Activated CD4-positive, alpha-beta T cell treated with anti-CD3 and anti-CD28 coated beads, Interleukin-2, amount 10 ng/mL, durations not matched to agents 7 days and 5 days (primary cell): ENCODE measurements at regions not wholly inside any gene's neighbourhood (a gene's known extent, or its start where the extent isn't known, plus 50 kb on each side); places are given as distances from the start of the nearest gene placed in this dataset.
"Not testable (repeated sequence)": the region's sequence is repeated elsewhere in the genome, so short reads cannot be mapped to it uniquely, and the experiment has no call there.

Experiments
- CTCF ChIA-PET: fragments of 350-600 bp; sonication (Branson Sonifier 250); formaldehyde crosslinking; loops from one replicate; lab custom pipeline; 2021; ENCODE audit warnings: antibody characterized with exemption; lab: Charles Lee
- POLR2A ChIA-PET: fragments of 350-600 bp; sonication (Branson Sonifier 250); formaldehyde crosslinking; loops from one replicate; lab custom pipeline; 2021; ENCODE audit warnings: antibody characterized with exemption; lab: Charles Lee
- DNase-seq: peaks from one replicate; pipeline ENCODE4 v3.0.0-alpha.2; 2020
- H3K27ac Mint-ChIP-seq: one replicate; pipeline ENCODE4 v1.8.0; 2021; ENCODE audit warnings: mild to moderate bottlenecking, moderate library complexity, mixed read lengths
- H3K27me3 Mint-ChIP-seq: one replicate; pipeline ENCODE4 v1.8.0; 2021; ENCODE audit warnings: mixed read lengths
- H3K36me3 Mint-ChIP-seq: one replicate; pipeline ENCODE4 v1.8.0; 2021; ENCODE audit warnings: low read depth, mixed read lengths
- H3K4me1 Mint-ChIP-seq: one replicate; pipeline ENCODE4 v1.8.0; 2021; ENCODE audit warnings: mixed read lengths
- H3K4me3 Mint-ChIP-seq: one replicate; pipeline ENCODE4 v1.8.0; 2021; ENCODE audit warnings: mild to moderate bottlenecking, moderate library complexity, mixed read lengths
- H3K9me3 Mint-ChIP-seq: one replicate; pipeline ENCODE4 v1.8.0; 2021; ENCODE audit warnings: mixed read lengths

- POLR2A ChIA-PET, CTCF ChIA-PET, H3K27me3 Mint-ChIP-seq, DNase-seq, H3K4me1 Mint-ChIP-seq, H3K4me3 Mint-ChIP-seq, H3K9me3 Mint-ChIP-seq, H3K27ac Mint-ChIP-seq, H3K36me3 Mint-ChIP-seq: not testable (repeated sequence)
Observed at GRCh38 chr13:38472411-38472810, 122.8 kb downstream of the UFM1 start.

GRCh38 chr13:38473305-38473704, 123.7 kb downstream of the UFM1 start:
- H3K27me3 Mint-ChIP-seq: no peaks in the 10 kb centered on the region
- no peaks in the 10 kb centered on the region for H3K36me3 Mint-ChIP-seq
- no peak overlapping the region for H3K4me3 Mint-ChIP-seq
- no peaks in the 10 kb centered on the region for H3K4me1 Mint-ChIP-seq
- ChIA-PET POLR2A (no interaction called here), CTCF (no interaction called here)
- H3K27ac Mint-ChIP-seq: no peak overlapping the region
- no peaks in the 10 kb centered on the region for H3K9me3 Mint-ChIP-seq
- DNase-seq: no peak

GRCh38 chr13:38477676-38478075, 128.0 kb downstream of the UFM1 start:
- Mint-ChIP-seq H3K4me3 (no peak overlapping the region), H3K36me3 (no peaks in the 10 kb centered on the region), H3K27ac (no peak overlapping the region), H3K27me3 (no peaks in the 10 kb centered on the region), H3K4me1 (no peaks in the 10 kb centered on the region), H3K9me3 (no peaks in the 10 kb centered on the region)
- ChIA-PET CTCF (no interaction called here), POLR2A (no interaction called here)
- no peak for DNase-seq

DNA sequence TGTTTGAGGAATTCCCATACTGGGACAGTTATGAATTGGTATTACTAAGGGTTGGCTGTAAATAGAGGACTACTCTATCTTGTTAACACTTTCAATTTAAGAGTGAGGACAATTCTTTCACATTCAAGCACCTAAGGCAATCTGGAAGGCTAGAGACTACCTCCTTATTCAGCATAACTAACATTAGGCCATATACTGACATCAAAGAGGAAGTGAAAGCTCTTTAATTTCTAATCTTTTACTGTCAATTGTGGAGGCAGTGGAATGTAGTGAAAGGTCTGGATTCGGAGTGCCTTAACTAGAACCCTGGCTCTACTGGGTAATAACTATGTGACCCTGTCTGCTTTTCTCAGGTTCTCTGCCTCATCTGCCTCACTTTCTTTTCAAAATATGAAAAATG, 134.0 kb downstream of the UFM1 start:
- H3K4me1 Mint-ChIP-seq: no peaks in the 10 kb centered on the region
- no peaks in the 10 kb centered on the region for H3K9me3 Mint-ChIP-seq
- ChIA-PET POLR2A (no interaction called here), CTCF (no interaction called here)
- no peak overlapping the region for H3K27ac Mint-ChIP-seq
- DNase-seq: no peak
- H3K27me3 Mint-ChIP-seq: no peaks in the 10 kb centered on the region
- no peaks in the 10 kb centered on the region for H3K36me3 Mint-ChIP-seq
- no peak overlapping the region for H3K4me3 Mint-ChIP-seq

DNA sequence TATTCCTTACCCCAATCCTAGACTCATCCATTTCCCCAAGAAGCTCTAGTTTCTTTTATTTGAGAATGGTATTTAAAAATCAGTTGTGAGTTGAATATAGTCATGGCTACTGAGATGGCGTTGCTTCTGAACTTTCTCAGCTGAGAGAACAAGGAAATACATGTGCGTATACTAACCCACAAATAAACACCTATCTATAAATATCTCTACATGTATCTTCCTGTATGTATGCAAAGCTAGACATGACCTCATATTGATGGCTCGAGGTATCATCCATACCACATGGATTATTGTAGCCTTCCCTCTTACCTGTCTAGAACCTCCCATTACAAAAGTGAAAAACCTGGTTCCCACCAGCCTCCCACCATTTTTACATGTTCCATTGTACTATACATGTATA, 141.0 kb downstream of the UFM1 start:
- no peaks in the 10 kb centered on the region for H3K27me3 Mint-ChIP-seq
- DNase-seq: no peak
- H3K4me3 Mint-ChIP-seq: no peak overlapping the region
- H3K27ac Mint-ChIP-seq: no peak overlapping the region
- no peaks in the 10 kb centered on the region for H3K36me3 Mint-ChIP-seq
- H3K4me1 Mint-ChIP-seq: no peaks in the 10 kb centered on the region
- no peaks in the 10 kb centered on the region for H3K9me3 Mint-ChIP-seq
- ChIA-PET CTCF (interaction anchor here (0.5 kb wide), 1 partner anchor 176 kb away, joined by 3 read pairs; no protein-coding TSS in a partner anchor), POLR2A (no interaction called here)

DNA sequence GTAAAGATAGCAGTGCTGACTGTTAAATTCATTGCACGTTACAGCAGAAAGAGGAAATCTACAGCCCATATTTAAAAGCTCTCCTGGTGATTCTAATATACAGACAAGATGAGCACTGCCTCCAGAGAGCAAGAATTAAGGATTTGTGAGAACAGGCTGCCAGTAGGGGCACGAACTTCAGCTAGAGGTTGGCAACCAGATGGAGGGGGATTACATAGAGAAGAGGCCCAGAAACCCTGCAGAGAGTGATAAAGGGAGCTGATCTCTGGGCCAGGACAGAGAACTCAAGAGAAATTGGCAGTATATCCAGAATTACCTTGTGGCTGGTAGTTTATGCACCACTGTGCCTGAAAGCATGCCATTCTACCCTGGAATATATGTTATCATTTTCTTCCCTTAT, 144.8 kb downstream of the UFM1 start:
- Mint-ChIP-seq H3K27ac (no peak overlapping the region), H3K4me1 (no peaks in the 10 kb centered on the region), H3K36me3 (no peaks in the 10 kb centered on the region), H3K27me3 (no peaks in the 10 kb centered on the region), H3K4me3 (no peak overlapping the region), H3K9me3 (no peaks in the 10 kb centered on the region)
- DNase-seq: no peak
- ChIA-PET POLR2A (no interaction called here), CTCF (no interaction called here)

DNA sequence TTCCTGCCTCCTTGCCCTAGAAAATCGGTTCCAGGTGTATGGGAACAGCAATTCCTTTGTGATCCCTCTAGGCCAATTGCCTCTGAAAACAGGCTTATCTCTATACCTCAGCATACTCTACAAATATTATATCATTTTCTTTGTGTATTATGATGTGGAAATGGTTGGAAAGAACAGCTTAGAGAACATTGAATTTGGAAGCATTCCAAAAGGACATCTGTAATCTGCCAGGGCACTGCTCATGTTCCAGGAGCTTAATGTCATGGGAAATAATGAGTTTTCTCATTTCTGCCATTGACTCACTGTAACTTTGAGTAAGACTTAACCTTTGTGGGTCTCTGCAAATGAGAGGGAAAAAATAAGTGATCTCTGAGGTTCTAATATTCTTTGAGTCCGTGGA, 147.3 kb downstream of the UFM1 start:
- H3K27ac Mint-ChIP-seq: no peak overlapping the region
- CTCF ChIA-PET: no interaction called here
- H3K9me3 Mint-ChIP-seq: no peaks in the 10 kb centered on the region
- H3K4me3 Mint-ChIP-seq: no peak overlapping the region
- no peaks in the 10 kb centered on the region for H3K36me3 Mint-ChIP-seq
- POLR2A ChIA-PET: no interaction called here
- H3K4me1 Mint-ChIP-seq: no peaks in the 10 kb centered on the region
- DNase-seq: no peak
- no peaks in the 10 kb centered on the region for H3K27me3 Mint-ChIP-seq

DNA sequence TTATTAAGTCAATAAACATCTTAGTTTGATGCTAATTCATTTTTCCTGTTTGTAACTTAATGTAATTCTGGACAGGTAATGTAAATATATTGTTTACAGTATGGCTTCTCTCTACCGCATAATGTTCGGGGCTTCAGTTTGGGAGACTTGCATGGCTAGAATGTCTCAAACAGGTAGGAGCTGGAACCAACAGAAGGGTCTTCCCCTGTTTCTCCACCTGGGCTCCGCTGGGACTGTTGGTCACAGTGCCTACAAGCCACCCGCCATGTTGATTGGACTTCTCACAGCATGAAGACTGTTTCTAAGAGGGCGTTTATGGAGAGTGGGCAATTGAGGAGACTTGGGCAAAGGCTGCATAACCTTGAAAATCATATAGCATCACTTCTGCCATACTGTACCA, 148.6 kb downstream of the UFM1 start:
- no peak overlapping the region for H3K4me3 Mint-ChIP-seq
- no peaks in the 10 kb centered on the region for H3K4me1 Mint-ChIP-seq
- DNase-seq: no peak
- ChIA-PET CTCF (no interaction called here), POLR2A (no interaction called here)
- no peaks in the 10 kb centered on the region for H3K9me3 Mint-ChIP-seq
- H3K36me3 Mint-ChIP-seq: no peaks in the 10 kb centered on the region
- no peak overlapping the region for H3K27ac Mint-ChIP-seq
- H3K27me3 Mint-ChIP-seq: no peaks in the 10 kb centered on the region

DNA sequence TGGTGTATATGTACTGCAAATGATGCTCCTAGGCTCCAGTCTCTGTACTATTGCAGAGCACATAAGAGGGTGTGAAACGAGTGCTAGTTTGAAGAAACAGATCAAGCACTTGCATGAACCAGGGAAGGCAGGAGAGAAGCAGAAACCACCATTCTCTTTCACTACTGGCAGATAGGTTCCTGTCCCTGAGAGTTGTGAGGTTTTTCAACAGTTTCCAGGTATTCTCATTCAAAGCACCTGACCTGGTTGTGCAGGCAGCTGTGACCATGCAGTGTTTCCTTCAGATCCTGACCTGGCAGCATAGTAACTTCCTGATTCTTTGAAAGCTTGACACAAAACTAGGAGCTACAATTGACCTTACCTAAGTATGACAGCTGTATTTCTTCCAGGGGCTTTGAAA, 164.9 kb downstream of the UFM1 start:
- Mint-ChIP-seq H3K27me3 (no peaks in the 10 kb centered on the region), H3K27ac (no peak overlapping the region), H3K36me3 (no peaks in the 10 kb centered on the region), H3K9me3 (peaks cover 1% of the 10 kb centered on the region), H3K4me1 (no peaks in the 10 kb centered on the region), H3K4me3 (no peak overlapping the region)
- ChIA-PET POLR2A (no interaction called here), CTCF (no interaction called here)
- DNase-seq: no peak

- no peak overlapping the region for H3K27ac Mint-ChIP-seq
- no peak overlapping the region for H3K4me3 Mint-ChIP-seq
- ChIA-PET CTCF (no interaction called here), POLR2A (no interaction called here)
- H3K36me3 Mint-ChIP-seq: no peaks in the 10 kb centered on the region
- no peak for DNase-seq
- peaks cover 2% of the 10 kb centered on the region for H3K9me3 Mint-ChIP-seq
- H3K27me3 Mint-ChIP-seq: no peaks in the 10 kb centered on the region
- H3K4me1 Mint-ChIP-seq: no peaks in the 10 kb centered on the region
Observed at GRCh38 chr13:38518328-38518727, 168.5 kb upstream of the FREM2 start.

DNA sequence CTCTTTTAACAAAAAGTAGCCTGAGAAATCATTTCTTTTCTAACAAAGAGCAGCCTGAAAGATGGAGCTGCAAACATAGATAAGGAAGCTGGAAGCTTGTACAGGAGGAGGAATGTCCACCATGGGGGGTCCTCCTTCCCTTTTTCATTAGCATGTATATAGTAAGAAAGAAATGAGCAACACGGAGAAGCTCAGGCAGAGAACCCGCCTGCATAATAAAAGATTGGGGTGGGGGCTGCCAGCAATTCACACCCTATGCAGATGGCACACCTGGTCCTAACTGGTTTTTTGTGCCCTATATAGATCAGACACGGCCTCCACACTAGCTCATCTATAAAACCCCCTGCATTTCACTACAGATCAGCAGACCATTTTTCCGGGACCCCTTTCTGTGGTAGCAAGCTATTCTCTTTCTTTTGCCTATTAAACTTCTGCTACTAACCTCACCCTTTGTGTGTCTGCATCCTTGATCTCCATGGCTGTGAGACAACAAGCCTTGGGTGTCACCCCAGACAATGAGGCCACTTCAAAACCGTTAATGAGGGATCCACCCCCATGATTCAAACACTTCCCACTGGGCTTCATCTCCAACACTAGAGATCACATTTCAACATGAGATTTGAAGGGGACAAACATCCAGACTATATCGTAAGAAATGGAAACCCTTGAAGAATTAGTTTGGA, 167.5 kb upstream of the FREM2 start:
- POLR2A ChIA-PET: no interaction called here
- Mint-ChIP-seq H3K27ac (no peak overlapping the region), H3K36me3 (no peaks in the 10 kb centered on the region), H3K9me3 (peaks cover 2% of the 10 kb centered on the region), H3K4me1 (no peaks in the 10 kb centered on the region), H3K27me3 (no peaks in the 10 kb centered on the region), H3K4me3 (no peak overlapping the region)
- DNase-seq: no peak
- CTCF ChIA-PET: no interaction called here

- Mint-ChIP-seq H3K36me3 (no peaks in the 10 kb centered on the region), H3K4me3 (no peak overlapping the region), H3K9me3 (peaks cover 2% of the 10 kb centered on the region), H3K27ac (no peak overlapping the region), H3K4me1 (no peaks in the 10 kb centered on the region), H3K27me3 (no peaks in the 10 kb centered on the region)
- ChIA-PET CTCF (no interaction called here), POLR2A (no interaction called here)
- DNase-seq: no peak
Observed at GRCh38 chr13:38520041-38520440, 166.8 kb upstream of the FREM2 start.

GRCh38 chr13:38527140-38527539, 159.7 kb upstream of the FREM2 start:
- ChIA-PET CTCF (no interaction called here), POLR2A (no interaction called here)
- Mint-ChIP-seq H3K9me3 (no peaks in the 10 kb centered on the region), H3K4me3 (no peak overlapping the region), H3K4me1 (no peaks in the 10 kb centered on the region), H3K36me3 (no peaks in the 10 kb centered on the region), H3K27ac (no peak overlapping the region), H3K27me3 (peaks cover 4% of the 10 kb centered on the region)
- no peak for DNase-seq

- no peak overlapping the region for H3K27ac Mint-ChIP-seq
- H3K4me1 Mint-ChIP-seq: no peaks in the 10 kb centered on the region
- peaks cover 4% of the 10 kb centered on the region for H3K27me3 Mint-ChIP-seq
- CTCF ChIA-PET: no interaction called here
- no peak for DNase-seq
- POLR2A ChIA-PET: no interaction called here
- H3K4me3 Mint-ChIP-seq: no peak overlapping the region
- no peaks in the 10 kb centered on the region for H3K36me3 Mint-ChIP-seq
- no peaks in the 10 kb centered on the region for H3K9me3 Mint-ChIP-seq
Observed at GRCh38 chr13:38528986-38529385, 157.9 kb upstream of the FREM2 start.
